Heart right ventricle (tissue), 16 donors: ENCODE measurements at regions not wholly inside any gene's neighbourhood (a gene's known extent, or its start where the extent isn't known, plus 50 kb on each side); places are given as distances from the start of the nearest gene placed in this dataset.
A peak's percentile ranks its signal among the peaks of the same experiment; 100 is the strongest.
"Not testable (repeated sequence)": the region's sequence is repeated elsewhere in the genome, so short reads cannot be mapped to it uniquely, and the experiment has no call there.

ENCODE experiments used
- ATAC-seq, 8 donors: fragments of 200-7000 bp; cut with Tn5 transposase; one replicate each; pipeline ENCODE4 v1.9.1; 2020; ENCODE audit warnings: mild to moderate bottlenecking in 8 of 8, moderate library complexity in 8 of 8, moderate number of reproducible peaks in 1 of 8
- DNase-seq, 2 donors: peaks; one replicate each; pipeline ENCODE4 v3.0.0-alpha.2; 2020
- H3K27ac ChIP-seq, 10 donors: fragments of 200-600 bp; sonication (generic) in 2 of 10; one replicate each; pipeline versions ENCODE4 v1.5.0 to v1.8.0; 2020 to 2022; ENCODE audit warnings: mild to moderate bottlenecking in 3 of 10
- H3K27me3 ChIP-seq, 7 donors: fragments of 200-600 bp; one replicate each; pipeline ENCODE4 v1.8.0; 2021 to 2022; ENCODE audit warnings: mild to moderate bottlenecking in 2 of 7
- H3K36me3 ChIP-seq, 9 donors: fragments of 200-600 bp; sonication (generic) in 1 of 9; one replicate each; pipeline versions ENCODE4 v1.5.0 to v1.8.0; 2020 to 2022; ENCODE audit warnings: mild to moderate bottlenecking in 2 of 9
- H3K4me1 ChIP-seq, 9 donors: fragments of 200-600 bp; sonication (generic) in 1 of 9; one replicate each; pipeline versions ENCODE4 v1.5.0 to v1.8.0; 2020 to 2022; ENCODE audit warnings: mild to moderate bottlenecking in 4 of 9
- H3K4me3 ChIP-seq, 10 donors: fragments of 200-600 bp; sonication (generic) in 2 of 10; one replicate each; pipeline versions ENCODE4 v1.5.0 to v1.8.0; 2020 to 2022; ENCODE audit warnings: mild to moderate bottlenecking in 7 of 10, moderate library complexity in 2 of 10
- H3K9me3 ChIP-seq, 11 donors: fragments of 200-600 bp in 10 of 11; sonication (generic) in 2 of 11; one replicate each; pipeline versions ENCODE4 v1.5.0 to v1.8.0; 2013 to 2022; ENCODE audit warnings: mild to moderate bottlenecking in 2 of 11, control low read depth in 1 of 11, moderate library complexity in 1 of 11
- CTCF ChIP-seq, 9 donors: fragments of 200-600 bp; sonication (generic) in 2 of 9; IDR thresholded peaks; one replicate each; pipeline versions ENCODE4 v1.5.0 to v1.8.0; 2021 to 2022; ENCODE audit warnings: antibody characterized with exemption in 9 of 9, mild to moderate bottlenecking in 5 of 9, moderate library complexity in 1 of 9
- WGBS, 2 donors: extraction: QIAGEN DNeasy Blood & Tissue Kit; methylation state at CpG; one replicate each; pipeline ENCODE4 v1.1.7; 2013; ENCODE audit warnings: inconsistent platforms in 1 of 2; 5-methylcytosine and 5-hydroxymethylcytosine counted together
- intact Hi-C, 10 donors: fragments of 100-400 bp; cut with DNase I; formaldehyde crosslinking; loops; one replicate each; pipeline versions ENCODE4 v1.11.1 to v1.14.2; 2022
- donor health status: Arrhythmogenic right ventricular cardiomyopathy.
- donor health status: ischemic (EF 13 %, LVEDD 7.1; RV severe dilation, severe dysfunction).
- donor health status: healthy with polysubstance abuse.
- donor health status: DM: no; HTN: yes; CAD: no.
- donor health status: DM: no; HTN: no; CAD: no.
- donor health status: ischemic (EF 25% LVEDD 6.9; RV normal size, moderate dysfunction).
- donor health status: ischemic (EF 25% LVEDD 5.7; RV mildly dilated, moderate dysfunction).
- donor health status: healthy.
- donor health status: DM: yes; HTN: yes; CAD: no.
- donor health status: Ischemic cardiomyopathy.
- donor health status: ischemic (EF 35%, LVEDD 5.7; RV mildly dilated, moderate dysfunction).
- donor health status: nonischemic (EF 11% LVEDD 7.7; RV severe dilation, severe dysfunction).
- donor health status: DM: yes; HTN: yes; CAD: no.
- donor health status: PGD.
- donor health status: ischemic (EF 29% LVEDD 5.4; RV normal size, mild dysfunction).
- donor health status: nonischemic (EF 23%, LVEDD 6.1; RV moderate dilation, normal function).

- WGBS, 2 donors, result 70 to 75% methylated on average over 20 of the region's 20 CpGs
- H3K4me1 ChIP-seq, result peaks cover 12 to 51% (median 39%) of the 10 kb centered on the region in 9 donors
- H3K4me3 ChIP-seq, result no peak overlapping the region
- intact Hi-C loops, result no loop called here
- peak in 1 of 9 donors; percentile 22 for TF ChIP-seq CTCF (IDR thresholded peaks at IDR 0.05)
- no peaks in the 10 kb centered on the region for H3K36me3 ChIP-seq
- DNase-seq (peak in 1 of 2 donors; percentile 25), ATAC-seq (peak in 6 of 8 donors; percentile 4 to 57 (median 48))
- H3K27me3 ChIP-seq, result no peaks in the 10 kb centered on the region
- no peaks in the 10 kb centered on the region for H3K9me3 ChIP-seq
- H3K27ac ChIP-seq, result peak overlapping the region in 9 of 10 donors; percentile 6 to 87 (median 64)
Measured at GRCh38 chr16:85529489-85530369, 83.4 kb upstream of the GSE1 start.

- no peak for ATAC-seq
- DNase-seq, result no peak
- WGBS, 2 donors, result 75 to 77% methylated on average over 10 of the region's 10 CpGs
- no peak overlapping the region for H3K4me3 ChIP-seq
- no peaks in the 10 kb centered on the region for H3K27me3 ChIP-seq
- H3K4me1 ChIP-seq, result peaks cover 14 to 51% (median 43%) of the 10 kb centered on the region in 9 donors
- H3K27ac ChIP-seq, result peak overlapping the region in 6 of 10 donors; percentile 61 to 87 (median 78)
- no peaks in the 10 kb centered on the region for H3K9me3 ChIP-seq
- intact Hi-C loops, result no loop called here
- no peak for TF ChIP-seq CTCF (IDR thresholded peaks at IDR 0.05)
- no peaks in the 10 kb centered on the region for H3K36me3 ChIP-seq
Measured at GRCh38 chr16:85530370-85530739, 82.8 kb upstream of the GSE1 start.

- Histone ChIP-seq H3K36me3 (no peaks in the 10 kb centered on the region), H3K4me1 (peaks cover 24 to 62% (median 53%) of the 10 kb centered on the region in 9 donors), H3K27me3 (no peaks in the 10 kb centered on the region), H3K27ac (peak overlapping the region; percentile 41 to 87 (median 78)), H3K4me3 (no peak overlapping the region), H3K9me3 (no peaks in the 10 kb centered on the region)
- ATAC-seq (peak; percentile 39 to 78 (median 72)), DNase-seq (peak in 1 of 2 donors; percentile 61)
- intact Hi-C loops, result no loop called here
- TF ChIP-seq CTCF (IDR thresholded peaks at IDR 0.05), result no peak
- WGBS, 2 donors, result 60 to 79% methylated on average over 10 of the region's 10 CpGs
Measured at GRCh38 chr16:85531516-85531915, 81.6 kb upstream of the GSE1 start.

- intact Hi-C loops, result no loop called here
- Histone ChIP-seq H3K4me1 (peaks cover 24 to 68% (median 56%) of the 10 kb centered on the region in 9 donors), H3K9me3 (no peaks in the 10 kb centered on the region), H3K36me3 (no peaks in the 10 kb centered on the region), H3K4me3 (no peak overlapping the region), H3K27ac (peak overlapping the region in 8 of 10 donors; percentile 14 to 87 (median 78)), H3K27me3 (no peaks in the 10 kb centered on the region)
- TF ChIP-seq CTCF (IDR thresholded peaks at IDR 0.05), result no peak
- DNase-seq (no peak), ATAC-seq (no peak)
- WGBS, 2 donors, result 92 to 93% methylated on average over 6 of the region's 6 CpGs
Measured at GRCh38 chr16:85532147-85532546, 81.0 kb upstream of the GSE1 start.

GRCh38 chr16:85533593-85533992 is 79.5 kb upstream of the GSE1 start:
- DNase-seq, ATAC-seq, H3K27ac ChIP-seq, H3K9me3 ChIP-seq, H3K27me3 ChIP-seq, H3K4me3 ChIP-seq, intact Hi-C loops, H3K36me3 ChIP-seq: not testable (repeated sequence)
- peaks cover 22 to 72% (median 56%) of the 10 kb centered on the region in 9 donors for H3K4me1 ChIP-seq
- WGBS, 2 donors, result 85 to 90% methylated on average over 8 of the region's 8 CpGs
